ENCODE measurements at regions not wholly inside any gene's neighbourhood (a gene's known extent, or its start where the extent isn't known, plus 50 kb on each side); places are given as distances from the start of the nearest gene placed in this dataset.

- DNase-seq (ENCODE audit: low spot score) = no peak
- Histone ChIP-seq H3K27ac (ENCODE audit: low read depth, low read length, poor library complexity, severe bottlenecking) (no peak overlapping the region), H3K9me3 (ENCODE audit: low read depth, low read length, poor library complexity, severe bottlenecking) (no peaks in the 10 kb centered on the region), H3K4me3 (ENCODE audit: low read depth, low read length, poor library complexity, severe bottlenecking) (no peak overlapping the region), H3K36me3 (ENCODE audit: insufficient read depth, low read length, poor library complexity, severe bottlenecking) (no peaks in the 10 kb centered on the region), H3K27me3 (replicated peaks; ENCODE audit: insufficient read depth, low read depth, low read length, poor library complexity) (no peaks in the 10 kb centered on the region), H3K4me1 (ENCODE audit: insufficient read depth, low read length, poor library complexity, severe bottlenecking) (no peaks in the 10 kb centered on the region)
- CTCF ChIA-PET = no interaction called here
- intact Hi-C loops (cut with micrococcal nuclease; ENCODE audit: unreplicated experiment) = no loop called here
- no TSS peak for BruUV-seq (replicated peaks)
- TF ChIP-seq EZH2 (IDR thresholded peaks at IDR 0.05; ENCODE audit: borderline replicate concordance, low read depth, low read length, poor library complexity, severe bottlenecking) (no peak), CTCF (conservative IDR thresholded peaks at IDR 0.05; ENCODE audit: low read depth, low read length) (no peak)
- POLR2A ChIA-PET (ENCODE audit: low non-redundant PET) = no interaction called here
These were observed 428.9 kb downstream of the SPATA31D1 start for GRCh38 chr9:82417501-82417900.

GRCh38 chr9:82418334-82418733, 429.8 kb downstream of the SPATA31D1 start:
- intact Hi-C loops (cut with micrococcal nuclease; ENCODE audit: unreplicated experiment) = no loop called here
- no peaks in the 10 kb centered on the region for H3K36me3 ChIP-seq (ENCODE audit: insufficient read depth, low read length, poor library complexity, severe bottlenecking)
- no peaks in the 10 kb centered on the region for H3K9me3 ChIP-seq (ENCODE audit: low read depth, low read length, poor library complexity, severe bottlenecking)
- ChIA-PET CTCF (no interaction called here), POLR2A (ENCODE audit: low non-redundant PET) (no interaction called here)
- no peaks in the 10 kb centered on the region for H3K4me1 ChIP-seq (ENCODE audit: insufficient read depth, low read length, poor library complexity, severe bottlenecking)
- DNase-seq (ENCODE audit: low spot score) = no peak
- BruUV-seq (replicated peaks) = no TSS peak
- no peaks in the 10 kb centered on the region for H3K27me3 ChIP-seq (replicated peaks; ENCODE audit: insufficient read depth, low read depth, low read length, poor library complexity)
- no peak overlapping the region for H3K4me3 ChIP-seq (ENCODE audit: low read depth, low read length, poor library complexity, severe bottlenecking)
- TF ChIP-seq EZH2 (IDR thresholded peaks at IDR 0.05; ENCODE audit: borderline replicate concordance, low read depth, low read length, poor library complexity, severe bottlenecking) (no peak), CTCF (conservative IDR thresholded peaks at IDR 0.05; ENCODE audit: low read depth, low read length) (no peak)
- no peak overlapping the region for H3K27ac ChIP-seq (ENCODE audit: low read depth, low read length, poor library complexity, severe bottlenecking)

- H3K36me3 ChIP-seq (ENCODE audit: insufficient read depth, low read length, poor library complexity, severe bottlenecking) = no peaks in the 10 kb centered on the region
- H3K4me1 ChIP-seq (ENCODE audit: insufficient read depth, low read length, poor library complexity, severe bottlenecking) = no peaks in the 10 kb centered on the region
- no peak for TF ChIP-seq EZH2 (IDR thresholded peaks at IDR 0.05; ENCODE audit: borderline replicate concordance, low read depth, low read length, poor library complexity, severe bottlenecking)
- TF ChIP-seq CTCF (conservative IDR thresholded peaks at IDR 0.05; ENCODE audit: low read depth, low read length) = no peak
- ChIA-PET POLR2A (ENCODE audit: low non-redundant PET) (no interaction called here), CTCF (no interaction called here)
- no TSS peak for BruUV-seq (replicated peaks)
- no peaks in the 10 kb centered on the region for H3K9me3 ChIP-seq (ENCODE audit: low read depth, low read length, poor library complexity, severe bottlenecking)
- H3K4me3 ChIP-seq (ENCODE audit: low read depth, low read length, poor library complexity, severe bottlenecking) = no peak overlapping the region
- intact Hi-C loops (cut with micrococcal nuclease; ENCODE audit: unreplicated experiment) = no loop called here
- DNase-seq (ENCODE audit: low spot score) = no peak
- no peaks in the 10 kb centered on the region for H3K27me3 ChIP-seq (replicated peaks; ENCODE audit: insufficient read depth, low read depth, low read length, poor library complexity)
- no peak overlapping the region for H3K27ac ChIP-seq (ENCODE audit: low read depth, low read length, poor library complexity, severe bottlenecking)
These were observed 431.3 kb downstream of the SPATA31D1 start for GRCh38 chr9:82419696-82420486.

Data from A673 (cell line).